Neural cell (in vitro differentiated cells): ENCODE measurements at regions not wholly inside any gene's neighbourhood (a gene's known extent, or its start where the extent isn't known, plus 50 kb on each side); places are given as distances from the start of the nearest gene placed in this dataset.

Experiments used
- H2AFZ ChIP-seq: fragments of 200-600, 300-800 bp; sonication (generic), shearing (Covaris generic); 2 replicates; pipeline ENCODE4 v1.6.0; 2014; ENCODE audit warnings: low read depth, mild to moderate bottlenecking, antibody characterized with exemption, low read length, moderate library complexity
- H3F3A ChIP-seq: fragments of 200-600 bp; shearing (Covaris generic); 2 replicates; pipeline ENCODE4 v1.6.1; 2016; ENCODE audit warnings: mild to moderate bottlenecking, moderate library complexity, mixed read lengths, antibody characterized with exemption, low read length; ENCODE audit not compliant: insufficient read depth, poor library complexity, severe bottlenecking
- H3K27ac ChIP-seq: fragments of 200-600, 300-800 bp; sonication (generic), shearing (Covaris generic); 2 replicates; pipeline ENCODE4 v1.5.1; 2014; ENCODE audit warnings: mild to moderate bottlenecking, low read length, moderate library complexity
- H3K27me3 ChIP-seq: fragments of 300-800, 200-600 bp; sonication (generic), shearing (Covaris generic); 2 replicates; pipeline ENCODE4 v1.6.0; 2014; ENCODE audit warnings: mild to moderate bottlenecking, low read depth, low read length, moderate library complexity; ENCODE audit not compliant: insufficient read depth
- H3K36me3 ChIP-seq: fragments of 300-800, 200-600 bp; sonication (generic), shearing (Covaris generic); 2 replicates; pipeline ENCODE4 v1.5.1; 2014; ENCODE audit warnings: mild to moderate bottlenecking, antibody characterized with exemption, low read length, moderate library complexity; ENCODE audit not compliant: insufficient read depth
- H3K4me2 ChIP-seq: fragments of 300-800, 200-600 bp; sonication (generic), shearing (Covaris generic); 2 replicates; pipeline ENCODE4 v1.6.0; 2014; ENCODE audit warnings: mild to moderate bottlenecking, low read length
- H3K4me3 ChIP-seq: fragments of 300-800, 200-600 bp; sonication (generic), shearing (Covaris generic); 2 replicates; pipeline ENCODE4 v1.5.1; 2014; ENCODE audit warnings: mild to moderate bottlenecking, low read length, moderate library complexity
- H3K79me2 ChIP-seq: fragments of 200-600 bp; shearing (Covaris generic); replicated peaks from 2 replicates; pipeline ENCODE4 v1.6.0; 2014; ENCODE audit warnings: mild to moderate bottlenecking, low read length, moderate library complexity; ENCODE audit not compliant: insufficient read depth
- H3K9ac ChIP-seq: fragments of 300-800, 200-600 bp; sonication (generic), shearing (Covaris generic); 2 replicates; pipeline ENCODE4 v1.6.1; 2016; ENCODE audit warnings: mild to moderate bottlenecking, low read length, mixed read lengths
- H3K9me2 ChIP-seq: fragments of 200-600 bp; shearing (Covaris generic); 2 replicates; pipeline ENCODE4 v1.6.1; 2016; ENCODE audit warnings: mild to moderate bottlenecking, low read length, mixed read lengths; ENCODE audit not compliant: insufficient read depth
- H3K9me3 ChIP-seq: fragments of 200-600, 300-800 bp; sonication (generic), shearing (Covaris generic); 2 replicates; pipeline ENCODE4 v1.6.1; 2016; ENCODE audit warnings: mild to moderate bottlenecking, mixed run types, low read length, moderate library complexity, mixed read lengths
- H4K20me1 ChIP-seq: fragments of 200-600 bp; shearing (Covaris generic); 2 replicates; pipeline ENCODE4 v1.6.1; 2016; ENCODE audit warnings: mild to moderate bottlenecking, mixed run types; ENCODE audit not compliant: insufficient read depth
- CTCF ChIP-seq: fragments of 450-650 bp; IDR thresholded peaks from 2 replicates; pipeline ENCODE4 v1.5.1; 2014; ENCODE audit warnings: antibody characterized with exemption, mild to moderate bottlenecking, moderate library complexity; ENCODE audit not compliant: poor library complexity, severe bottlenecking
- EP300 ChIP-seq: fragments of 450-650 bp; conservative IDR thresholded peaks from 2 replicates; pipeline ENCODE4 v1.6.1; 2014; ENCODE audit warnings: antibody characterized with exemption, mild to moderate bottlenecking, moderate library complexity; ENCODE audit not compliant: poor library complexity, severe bottlenecking
- EZH2 ChIP-seq: fragments of 200-600, 300-800 bp; shearing (Covaris generic), sonication (generic); IDR thresholded peaks from 2 replicates; pipeline ENCODE4 v1.6.1; 2014; ENCODE audit warnings: antibody characterized with exemption, low read length, borderline replicate concordance, mild to moderate bottlenecking; ENCODE audit not compliant: insufficient read depth, poor library complexity, severe bottlenecking
- MXI1 ChIP-seq: fragments of 450-650 bp; conservative IDR thresholded peaks from 2 replicates; pipeline ENCODE4 v1.6.1; 2014; ENCODE audit warnings: antibody characterized with exemption, mild to moderate bottlenecking; ENCODE audit not compliant: poor library complexity, severe bottlenecking
- POLR2AphosphoS5 ChIP-seq: IDR thresholded peaks from 2 replicates; pipeline ENCODE4 v1.6.1; 2012
- RAD21 ChIP-seq: fragments of 450-650 bp; conservative IDR thresholded peaks from 2 replicates; pipeline ENCODE4 v1.6.1; 2014; ENCODE audit warnings: antibody characterized with exemption, mild to moderate bottlenecking, moderate library complexity
- REST ChIP-seq: IDR thresholded peaks from 2 replicates; pipeline ENCODE4 v1.6.1; 2012; ENCODE audit warnings: borderline replicate concordance
- SMC3 ChIP-seq: fragments of 450-650 bp; conservative IDR thresholded peaks from 2 replicates; pipeline ENCODE4 v1.6.1; 2014; ENCODE audit warnings: antibody characterized with exemption, mild to moderate bottlenecking, moderate library complexity; ENCODE audit not compliant: poor library complexity
- TAF1 ChIP-seq: IDR thresholded peaks from 2 replicates; pipeline ENCODE4 v1.6.1; 2012; ENCODE audit warnings: low read depth

DNA sequence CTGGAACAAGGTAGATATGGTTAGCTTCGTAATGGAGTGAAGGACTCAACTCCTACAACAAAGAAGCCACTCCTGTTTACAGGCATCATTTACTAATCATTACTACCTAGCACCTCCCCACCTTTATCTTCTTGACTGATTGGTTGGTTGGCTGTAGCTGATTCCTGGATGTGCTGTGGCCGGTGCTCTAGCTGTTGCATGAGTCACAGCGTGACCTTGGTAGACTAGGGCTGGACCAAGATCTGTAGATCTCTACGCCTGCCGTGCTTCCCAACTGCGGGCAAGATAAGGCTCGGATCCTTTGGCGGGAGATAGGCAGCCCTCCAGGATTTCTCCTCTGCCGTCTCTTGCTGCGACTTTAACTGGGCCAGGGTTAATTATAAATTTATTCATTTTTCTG lies 194.3 kb upstream of the SOX11 start:
- Histone ChIP-seq H3K9me2 (no peaks in the 10 kb centered on the region), H3K79me2 (no peaks in the 10 kb centered on the region), H3K9ac (no peak overlapping the region), H3K4me2 (no peak overlapping the region), H3K9me3 (no peaks in the 10 kb centered on the region), H4K20me1 (no peaks in the 10 kb centered on the region), H3K4me3 (no peak overlapping the region), H2AFZ (no peak overlapping the region), H3K27ac (no peak overlapping the region), H3K27me3 (no peaks in the 10 kb centered on the region), H3K36me3 (no peaks in the 10 kb centered on the region), H3F3A (no peaks in the 10 kb centered on the region)
- TF ChIP-seq RAD21 (no peak), EP300 (no peak), REST (no peak), TAF1 (no peak), POLR2AphosphoS5 (no peak)

DNA sequence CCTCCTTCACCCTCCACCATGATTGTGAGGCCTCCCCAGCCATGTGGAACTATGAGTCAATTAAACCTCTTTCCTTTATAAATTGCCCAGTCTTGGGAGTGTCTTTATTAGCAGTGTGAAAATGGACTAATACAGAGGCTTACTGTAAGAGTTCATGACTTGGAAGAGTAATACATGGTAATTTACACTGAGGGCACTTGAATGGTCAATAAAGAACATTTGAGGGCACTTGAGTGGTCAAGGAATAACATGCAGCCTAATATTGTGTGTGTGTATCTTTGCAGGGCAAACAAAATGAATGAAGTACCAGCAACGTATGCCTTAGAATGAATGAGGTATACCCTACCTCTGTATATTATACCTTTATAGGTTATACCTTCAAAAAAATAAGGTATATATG lies 190.4 kb upstream of the SOX11 start:
- H4K20me1 ChIP-seq, result no peaks in the 10 kb centered on the region

More for the DNA sequence above, 190.4 kb upstream of the SOX11 start:
- H2AFZ ChIP-seq, result no peak overlapping the region
- no peak for TF ChIP-seq CTCF
- no peak for TF ChIP-seq REST
- TF ChIP-seq POLR2AphosphoS5, result no peak
- TF ChIP-seq EZH2, result no peak
- TF ChIP-seq MXI1, result no peak
- TF ChIP-seq TAF1, result no peak
- no peak for TF ChIP-seq EP300
- no peak for TF ChIP-seq RAD21
- no peak for TF ChIP-seq SMC3
- no peaks in the 10 kb centered on the region for H3F3A ChIP-seq
- no peak overlapping the region for H3K4me2 ChIP-seq
- no peaks in the 10 kb centered on the region for H3K9me2 ChIP-seq
- H3K9ac ChIP-seq, result no peak overlapping the region
- no peak overlapping the region for H3K27ac ChIP-seq
- H3K9me3 ChIP-seq, result no peaks in the 10 kb centered on the region
- H3K36me3 ChIP-seq, result no peaks in the 10 kb centered on the region
- no peak overlapping the region for H3K4me3 ChIP-seq
- H3K27me3 ChIP-seq, result no peaks in the 10 kb centered on the region
- H3K79me2 ChIP-seq, result no peaks in the 10 kb centered on the region
